IPS-15b (cell line): ENCODE measurements at regions not wholly inside any gene's neighbourhood (a gene's known extent, or its start where the extent isn't known, plus 50 kb on each side); places are given as distances from the start of the nearest gene placed in this dataset.
A peak's percentile ranks its signal among the peaks of the same experiment; 100 is the strongest.

Source experiments
- H3K27me3 ChIP-seq: one replicate; pipeline ENCODE4 v1.6.1; 2013; ENCODE audit warnings: low read length; ENCODE audit not compliant: control insufficient read depth, insufficient read depth
- H3K36me3 ChIP-seq: one replicate; pipeline ENCODE4 v1.6.1; 2013; ENCODE audit warnings: low read length; ENCODE audit not compliant: control insufficient read depth, insufficient read depth
- H3K4me1 ChIP-seq: one replicate; pipeline ENCODE4 v1.6.1; 2013; ENCODE audit warnings: mild to moderate bottlenecking, low read length; ENCODE audit not compliant: control insufficient read depth, insufficient read depth
- H3K4me3 ChIP-seq: one replicate; pipeline ENCODE4 v1.5.1; 2013; ENCODE audit warnings: low read depth, low read length
- H3K9ac ChIP-seq: one replicate; pipeline ENCODE4 v1.6.1; 2013; ENCODE audit warnings: low read depth, mild to moderate bottlenecking, low read length
- H3K9me3 ChIP-seq: one replicate; pipeline ENCODE4 v1.6.1; 2013; ENCODE audit warnings: mild to moderate bottlenecking, low read length; ENCODE audit not compliant: control insufficient read depth, insufficient read depth

- peaks cover 11% of the 10 kb centered on the region for H3K4me1 ChIP-seq
- H3K9ac ChIP-seq, result no peak overlapping the region
- H3K9me3 ChIP-seq, result no peaks in the 10 kb centered on the region
- no peaks in the 10 kb centered on the region for H3K36me3 ChIP-seq
- H3K4me3 ChIP-seq, result no peak overlapping the region
- H3K27me3 ChIP-seq, result peaks cover 13% of the 10 kb centered on the region
These were observed 97.7 kb downstream of the ING1 start for GRCh38 chr13:110811008-110811720.

- H3K4me3 ChIP-seq, result peak overlapping the region; percentile 40
- H3K4me1 ChIP-seq, result peaks cover 11% of the 10 kb centered on the region
- H3K9me3 ChIP-seq, result no peaks in the 10 kb centered on the region
- H3K36me3 ChIP-seq, result no peaks in the 10 kb centered on the region
- peaks cover 13% of the 10 kb centered on the region for H3K27me3 ChIP-seq
- H3K9ac ChIP-seq, result no peak overlapping the region
These were observed 98.2 kb downstream of the ING1 start for GRCh38 chr13:110811771-110812120.

- Histone ChIP-seq H3K36me3 (no peaks in the 10 kb centered on the region), H3K9me3 (no peaks in the 10 kb centered on the region), H3K4me1 (peaks cover 11% of the 10 kb centered on the region), H3K27me3 (peaks cover 13% of the 10 kb centered on the region), H3K4me3 (peak overlapping the region; percentile 40), H3K9ac (no peak overlapping the region)
These were observed 98.8 kb downstream of the ING1 start for GRCh38 chr13:110812121-110812868.

GRCh38 chr13:110812869-110813645 lies 99.6 kb downstream of the ING1 start:
- Histone ChIP-seq H3K27me3 (peaks cover 13% of the 10 kb centered on the region), H3K4me3 (peak overlapping the region; percentile 40), H3K9me3 (no peaks in the 10 kb centered on the region), H3K36me3 (no peaks in the 10 kb centered on the region), H3K9ac (no peak overlapping the region), H3K4me1 (peaks cover 11% of the 10 kb centered on the region)

- H3K36me3 ChIP-seq, result no peaks in the 10 kb centered on the region
- no peak overlapping the region for H3K4me3 ChIP-seq
- peaks cover 8% of the 10 kb centered on the region for H3K4me1 ChIP-seq
- no peaks in the 10 kb centered on the region for H3K9me3 ChIP-seq
- H3K9ac ChIP-seq, result no peak overlapping the region
- peaks cover 13% of the 10 kb centered on the region for H3K27me3 ChIP-seq
These were observed 100.4 kb downstream of the ING1 start for GRCh38 chr13:110813646-110814624.

GRCh38 chr13:110815471-110816204 lies 99.2 kb downstream of the ANKRD10 start:
- H3K4me1 ChIP-seq, result peaks cover 4% of the 10 kb centered on the region
- H3K9ac ChIP-seq, result no peak overlapping the region
- H3K9me3 ChIP-seq, result no peaks in the 10 kb centered on the region
- no peaks in the 10 kb centered on the region for H3K36me3 ChIP-seq
- peaks cover 13% of the 10 kb centered on the region for H3K27me3 ChIP-seq
- no peak overlapping the region for H3K4me3 ChIP-seq

GRCh38 chr13:110816500-110816899 lies 98.4 kb downstream of the ANKRD10 start:
- Histone ChIP-seq H3K9ac (no peak overlapping the region), H3K27me3 (peaks cover 7% of the 10 kb centered on the region), H3K4me1 (no peaks in the 10 kb centered on the region), H3K4me3 (no peak overlapping the region), H3K9me3 (no peaks in the 10 kb centered on the region), H3K36me3 (no peaks in the 10 kb centered on the region)

GRCh38 chr13:110817143-110817542 lies 97.7 kb downstream of the ANKRD10 start:
- H3K4me3 ChIP-seq, result no peak overlapping the region
- H3K36me3 ChIP-seq, result no peaks in the 10 kb centered on the region
- no peaks in the 10 kb centered on the region for H3K4me1 ChIP-seq
- peaks cover under 1% of the 10 kb centered on the region for H3K27me3 ChIP-seq
- H3K9ac ChIP-seq, result no peak overlapping the region
- no peaks in the 10 kb centered on the region for H3K9me3 ChIP-seq

GRCh38 chr13:110818747-110819146 lies 96.1 kb downstream of the ANKRD10 start:
- Histone ChIP-seq H3K9me3 (no peaks in the 10 kb centered on the region), H3K36me3 (no peaks in the 10 kb centered on the region), H3K4me3 (no peak overlapping the region), H3K4me1 (no peaks in the 10 kb centered on the region), H3K27me3 (no peaks in the 10 kb centered on the region), H3K9ac (no peak overlapping the region)

- Histone ChIP-seq H3K27me3 (no peaks in the 10 kb centered on the region), H3K9me3 (no peaks in the 10 kb centered on the region), H3K36me3 (no peaks in the 10 kb centered on the region), H3K4me3 (peak overlapping the region; percentile 30), H3K4me1 (no peaks in the 10 kb centered on the region), H3K9ac (no peak overlapping the region)
These were observed 95.5 kb downstream of the ANKRD10 start for GRCh38 chr13:110819203-110820014.
